A549 (cell line): ENCODE measurements at regions not wholly inside any gene's neighbourhood (a gene's known extent, or its start where the extent isn't known, plus 50 kb on each side); places are given as distances from the start of the nearest gene placed in this dataset.

Experiments
- CTCF ChIP-seq: fragments of >200 bp; sonication (Bioruptor Twin); formaldehyde crosslinking; IDR thresholded peaks from 3 replicates; pipeline ENCODE4 v1.5.1; 2016
- POLR2A ChIP-seq: IDR thresholded peaks from 2 replicates; pipeline ENCODE4 v1.6.1; 2012; ENCODE audit warnings: mild to moderate bottlenecking, low read length
- POLR2AphosphoS2 ChIP-seq: conservative IDR thresholded peaks from 2 replicates; pipeline ENCODE4 v1.6.1; 2012; ENCODE audit warnings: low read length, improper control_type of control experiment, inconsistent platforms

GRCh38 chr7:155203882-155204691, 93.6 kb upstream of the INSIG1 start:
- no peak for TF ChIP-seq POLR2A
- TF ChIP-seq CTCF, result no peak
- no peak for TF ChIP-seq POLR2AphosphoS2
